GM13977 (cell line): ENCODE measurements at regions not wholly inside any gene's neighbourhood (a gene's known extent, or its start where the extent isn't known, plus 50 kb on each side); places are given as distances from the start of the nearest gene placed in this dataset.
"Not testable (repeated sequence)": the region's sequence is repeated elsewhere in the genome, so short reads cannot be mapped to it uniquely, and the experiment has no call there.

Experiments used
- DNase-seq: peaks from one replicate; pipeline ENCODE4 v3.0.0; 2012; ENCODE audit warnings: low spot score
- CTCF ChIP-seq: IDR thresholded peaks from 2 replicates; pipeline ENCODE4 v1.5.1; 2012; ENCODE audit warnings: mild to moderate bottlenecking, control low read depth; ENCODE audit not compliant: insufficient read depth; ENCODE audit errors: extremely low read depth, missing control alignments
- in situ Hi-C: fragments of 300-500 bp; cut with MboI; formaldehyde crosslinking; loops from one replicate; pipeline ENCODE4 v1.12.0; 2022; ENCODE audit warnings: low sequenced_read_pairs, low pct_unique_long_range_greater_than_20kb, mixed read lengths, inconsistent platforms; ENCODE audit not compliant: unreplicated experiment

GRCh38 chr3:102926618-102927017 lies 491.8 kb downstream of the ZPLD1 start:
- in situ Hi-C loops = no loop called here
- no peak for TF ChIP-seq CTCF
- no peak for DNase-seq

- no peak for TF ChIP-seq CTCF
- in situ Hi-C loops = no loop called here
- DNase-seq = no peak
These were observed 498.6 kb downstream of the ZPLD1 start for GRCh38 chr3:102933377-102933776.

GRCh38 chr3:102936511-102937045 lies 501.8 kb downstream of the ZPLD1 start:
- DNase-seq = no peak
- in situ Hi-C loops = no loop called here
- TF ChIP-seq CTCF = no peak

- in situ Hi-C loops = no loop called here
- TF ChIP-seq CTCF = no peak
- no peak for DNase-seq
These were observed 507.0 kb downstream of the ZPLD1 start for GRCh38 chr3:102941786-102942185.

- DNase-seq, in situ Hi-C loops: not testable (repeated sequence)
These were observed 511.6 kb downstream of the ZPLD1 start for GRCh38 chr3:102946445-102946844.

GRCh38 chr3:102972350-102972749 lies 537.5 kb downstream of the ZPLD1 start:
- TF ChIP-seq CTCF = no peak
- no peak for DNase-seq
- in situ Hi-C loops = no loop called here

- in situ Hi-C loops = no loop called here
- no peak for DNase-seq
These were observed 539.5 kb downstream of the ZPLD1 start for GRCh38 chr3:102974333-102974732.

More at GRCh38 chr3:102974333-102974732, 539.5 kb downstream of the ZPLD1 start:
- TF ChIP-seq CTCF = no peak
